Right lobe of liver (tissue), 6 donors: ENCODE measurements at regions not wholly inside any gene's neighbourhood (a gene's known extent, or its start where the extent isn't known, plus 50 kb on each side); places are given as distances from the start of the nearest gene placed in this dataset.
A peak's percentile ranks its signal among the peaks of the same experiment; 100 is the strongest.
"Not testable (repeated sequence)": the region's sequence is repeated elsewhere in the genome, so short reads cannot be mapped to it uniquely, and the experiment has no call there.

Experiments
- ATAC-seq, 4 donors: fragments of 200-7000 bp; cut with Tn5 transposase; one replicate each; pipeline ENCODE4 v1.9.1; 2020; ENCODE audit warnings: mild to moderate bottlenecking in 4 of 4, moderate library complexity in 4 of 4
- DNase-seq, 3 donors: peaks; one replicate each; pipeline ENCODE4 v3.0.0-alpha.2; 2020
- H3K27ac ChIP-seq, 3 donors: fragments of 200-600 bp; one replicate each; pipeline ENCODE4 v1.8.0; 2022
- H3K27me3 ChIP-seq, 2 donors: fragments of 200-600 bp; one replicate each; pipeline ENCODE4 v1.8.0; 2022
- H3K36me3 ChIP-seq, 4 donors: fragments of 200-600 bp; sonication (generic) in 1 of 4; one replicate each; pipeline versions ENCODE4 v1.5.1 to v1.8.0; 2017 to 2022; ENCODE audit warnings: control low read depth in 1 of 4
- H3K4me1 ChIP-seq, 4 donors: fragments of 200-600 bp; sonication (generic) in 1 of 4; one replicate each; pipeline versions ENCODE4 v1.5.1 to v1.8.0; 2017 to 2022; ENCODE audit warnings: control low read depth in 1 of 4
- H3K4me3 ChIP-seq, 3 donors: fragments of 200-600 bp; one replicate each; pipeline ENCODE4 v1.8.0; 2022
- H3K9me3 ChIP-seq, 4 donors: fragments of 200-600 bp; sonication (generic) in 1 of 4; one replicate each; pipeline versions ENCODE4 v1.5.1 to v1.8.0; 2017 to 2022; ENCODE audit warnings: control low read depth in 1 of 4
- CTCF ChIP-seq, 4 donors: fragments of 200-600 bp in 3 of 4; fragments of 450-650 bp in 1 of 4; IDR thresholded peaks; one replicate each; pipeline versions ENCODE4 v1.5.1 to v1.8.0; 2016 to 2022; ENCODE audit warnings: antibody characterized with exemption in 4 of 4, mild to moderate bottlenecking in 2 of 4
- POLR2A ChIP-seq: fragments of 450-650 bp; IDR thresholded peaks from one replicate; pipeline ENCODE4 v1.6.1; 2017; ENCODE audit warnings: antibody characterized with exemption, mild to moderate bottlenecking
- WGBS: methylation state at CpG from one replicate; pipeline ENCODE4 v1.1.6; 2018; ENCODE audit warnings: low coverage, low lambda C conversion rate; ENCODE audit not compliant: insufficient coverage; ENCODE audit errors: missing lambda C conversion rate; 5-methylcytosine and 5-hydroxymethylcytosine counted together
- intact Hi-C, 2 donors: fragments of 100-400 bp; cut with DNase I; formaldehyde crosslinking; loops; one replicate each; pipeline versions ENCODE4 v1.11.2 to v1.14.1; 2022
- donor health status: DM: no; HTN: yes; CAD: no.
- donor health status: DM: no; HTN: no; CAD: no.
- donor health status: DM: no; HTN: no; CAD: no.
- donor health status: DM: no; HTN: yes; CAD: no.
- donor health status: DM: no; HTN: yes; CAD: no.

GRCh38 chrX:101787934-101788333, 128.3 kb upstream of the ARMCX2 start:
- H3K4me1 ChIP-seq, result no peaks in the 10 kb centered on the region
- H3K27me3 ChIP-seq, result peaks cover 0 to 6% of the 10 kb centered on the region in 2 donors
- DNase-seq (no peak), ATAC-seq (no peak)
- TF ChIP-seq CTCF (IDR thresholded peaks at IDR 0.05) (no peak), POLR2A (no peak)
- WGBS, result 80% methylated on average over 1 of the region's 1 CpG
- no peak overlapping the region for H3K4me3 ChIP-seq
- intact Hi-C loops, result no loop called here
- no peak overlapping the region for H3K27ac ChIP-seq
- no peaks in the 10 kb centered on the region for H3K9me3 ChIP-seq
- no peaks in the 10 kb centered on the region for H3K36me3 ChIP-seq

GRCh38 chrX:101785142-101785541, 125.5 kb upstream of the ARMCX2 start:
- intact Hi-C loops, result no loop called here
- no peak for TF ChIP-seq POLR2A
- TF ChIP-seq CTCF (IDR thresholded peaks at IDR 0.05), result no peak
- no peak for DNase-seq
- Histone ChIP-seq H3K9me3 (no peaks in the 10 kb centered on the region), H3K27me3 (peaks cover 0 to 6% of the 10 kb centered on the region in 2 donors), H3K27ac (no peak overlapping the region), H3K4me1 (no peaks in the 10 kb centered on the region), H3K4me3 (no peak overlapping the region), H3K36me3 (no peaks in the 10 kb centered on the region)
- ATAC-seq, result no peak
- 15% methylated on average over 1 of the region's 1 CpG for WGBS

DNA sequence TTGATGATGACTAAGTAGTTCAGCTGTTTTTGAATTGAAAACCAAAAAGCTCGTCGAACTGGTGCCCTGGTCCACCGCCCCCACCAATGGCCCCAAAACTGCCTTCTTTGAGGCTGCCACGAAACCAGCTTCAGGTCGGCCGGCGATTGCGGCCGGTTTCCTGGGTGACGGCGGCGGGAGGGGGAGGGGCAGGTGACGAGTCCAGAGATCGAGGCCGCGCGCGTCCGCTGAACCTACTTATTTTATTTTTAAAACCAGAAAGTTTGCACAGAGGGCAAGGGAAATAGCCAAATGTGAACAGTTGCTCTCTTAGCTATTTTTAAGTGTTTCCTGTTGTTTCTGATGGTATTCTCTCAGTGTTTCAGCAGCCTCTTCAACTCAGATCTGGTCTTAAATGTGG, 120.8 kb upstream of the ARMCX2 start:
- H3K36me3 ChIP-seq, intact Hi-C loops, H3K27me3 ChIP-seq, H3K4me3 ChIP-seq, H3K27ac ChIP-seq, H3K4me1 ChIP-seq, H3K9me3 ChIP-seq, DNase-seq: not testable (repeated sequence)
- WGBS, result 71% methylated on average over 18 of the region's 19 CpGs
- peak in 2 of 4 donors; percentile 23 to 56 for ATAC-seq

- Histone ChIP-seq H3K27ac (no peak overlapping the region), H3K27me3 (peaks cover 0 to 4% of the 10 kb centered on the region in 2 donors), H3K4me3 (no peak overlapping the region), H3K4me1 (no peaks in the 10 kb centered on the region), H3K36me3 (no peaks in the 10 kb centered on the region), H3K9me3 (no peaks in the 10 kb centered on the region)
- intact Hi-C loops, result no loop called here
- ATAC-seq (no peak), DNase-seq (no peak)
- TF ChIP-seq CTCF (IDR thresholded peaks at IDR 0.05) (no peak), POLR2A (no peak)
- WGBS, result no CpG with 5 or more reads among the region's 1 CpG
Observed at GRCh38 chrX:101774340-101774739, 114.7 kb upstream of the ARMCX2 start.

DNA sequence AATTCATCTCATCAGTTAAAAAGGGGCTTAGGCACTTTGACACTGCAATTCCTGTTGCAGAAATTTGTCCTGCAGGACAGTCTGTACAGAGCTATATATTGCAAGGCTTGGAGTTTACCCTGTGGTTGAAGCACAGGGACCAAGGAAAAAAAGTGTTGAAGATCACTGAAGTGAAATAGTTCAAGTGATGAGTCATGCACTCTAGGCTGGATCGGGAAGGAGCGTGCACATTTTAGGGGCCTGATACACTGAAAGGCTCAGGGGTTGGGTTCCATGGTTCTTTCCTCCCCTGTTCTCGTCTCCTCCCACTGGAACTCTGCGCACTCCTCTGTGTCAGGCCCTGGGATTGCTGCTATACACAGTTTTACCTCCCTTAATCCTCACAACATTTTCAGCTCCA, 104.9 kb upstream of the ARMCX2 start:
- Histone ChIP-seq H3K36me3 (no peaks in the 10 kb centered on the region), H3K4me3 (no peak overlapping the region), H3K27me3 (peaks cover 0 to 5% of the 10 kb centered on the region in 2 donors), H3K4me1 (no peaks in the 10 kb centered on the region), H3K9me3 (no peaks in the 10 kb centered on the region), H3K27ac (no peak overlapping the region)
- DNase-seq (no peak), ATAC-seq (no peak)
- intact Hi-C loops, result no loop called here
- 60% methylated on average over 4 of the region's 4 CpGs for WGBS
- no peak for TF ChIP-seq CTCF (IDR thresholded peaks at IDR 0.05)
- no peak for TF ChIP-seq POLR2A
